ENCODE measurements at regions not wholly inside any gene's neighbourhood (a gene's known extent, or its start where the extent isn't known, plus 50 kb on each side); places are given as distances from the start of the nearest gene placed in this dataset.

GRCh38 chr6:168216751-168217191 lies 102.8 kb downstream of the DACT2 start:
- Mint-ChIP-seq H3K4me3 (ENCODE audit: unreplicated experiment) (no peak overlapping the region), H3K36me3 (ENCODE audit: unreplicated experiment) (peaks cover under 1% of the 10 kb centered on the region), H3K9me3 (ENCODE audit: unreplicated experiment) (peaks cover 4% of the 10 kb centered on the region), H3K27me3 (ENCODE audit: unreplicated experiment) (peaks cover 10% of the 10 kb centered on the region), H3K4me1 (ENCODE audit: low read depth, unreplicated experiment) (peaks cover 3% of the 10 kb centered on the region), H3K27ac (ENCODE audit: unreplicated experiment) (no peak overlapping the region)
- TF ChIP-seq, protein P1, sequence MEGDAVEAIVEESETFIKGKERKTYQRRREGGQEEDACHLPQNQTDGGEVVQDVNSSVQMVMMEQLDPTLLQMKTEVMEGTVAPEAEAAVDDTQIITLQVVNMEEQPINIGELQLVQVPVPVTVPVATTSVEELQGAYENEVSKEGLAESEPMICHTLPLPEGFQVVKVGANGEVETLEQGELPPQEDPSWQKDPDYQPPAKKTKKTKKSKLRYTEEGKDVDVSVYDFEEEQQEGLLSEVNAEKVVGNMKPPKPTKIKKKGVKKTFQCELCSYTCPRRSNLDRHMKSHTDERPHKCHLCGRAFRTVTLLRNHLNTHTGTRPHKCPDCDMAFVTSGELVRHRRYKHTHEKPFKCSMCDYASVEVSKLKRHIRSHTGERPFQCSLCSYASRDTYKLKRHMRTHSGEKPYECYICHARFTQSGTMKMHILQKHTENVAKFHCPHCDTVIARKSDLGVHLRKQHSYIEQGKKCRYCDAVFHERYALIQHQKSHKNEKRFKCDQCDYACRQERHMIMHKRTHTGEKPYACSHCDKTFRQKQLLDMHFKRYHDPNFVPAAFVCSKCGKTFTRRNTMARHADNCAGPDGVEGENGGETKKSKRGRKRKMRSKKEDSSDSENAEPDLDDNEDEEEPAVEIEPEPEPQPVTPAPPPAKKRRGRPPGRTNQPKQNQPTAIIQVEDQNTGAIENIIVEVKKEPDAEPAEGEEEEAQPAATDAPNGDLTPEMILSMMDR (IDR thresholded peaks at IDR 0.05; ENCODE audit: partially characterized antibody, unreplicated experiment), result no peak
- no peak for DNase-seq

- peaks cover 3% of the 10 kb centered on the region for H3K4me1 Mint-ChIP-seq (ENCODE audit: low read depth, unreplicated experiment)
- H3K27me3 Mint-ChIP-seq (ENCODE audit: unreplicated experiment), result peaks cover 14% of the 10 kb centered on the region
- peaks cover 6% of the 10 kb centered on the region for H3K9me3 Mint-ChIP-seq (ENCODE audit: unreplicated experiment)
- H3K4me3 Mint-ChIP-seq (ENCODE audit: unreplicated experiment), result no peak overlapping the region
- H3K27ac Mint-ChIP-seq (ENCODE audit: unreplicated experiment), result no peak overlapping the region
- TF ChIP-seq, protein P1 (IDR thresholded peaks at IDR 0.05; ENCODE audit: partially characterized antibody, unreplicated experiment), result no peak
- H3K36me3 Mint-ChIP-seq (ENCODE audit: unreplicated experiment), result peaks cover 6% of the 10 kb centered on the region
- no peak for DNase-seq
These were observed 103.5 kb downstream of the DACT2 start for GRCh38 chr6:168216117-168216516.

GRCh38 chr6:168215121-168215808 lies 104.3 kb downstream of the DACT2 start:
- no peak for DNase-seq
- Mint-ChIP-seq H3K9me3 (ENCODE audit: unreplicated experiment) (peaks cover 6% of the 10 kb centered on the region), H3K4me3 (ENCODE audit: unreplicated experiment) (no peak overlapping the region), H3K27ac (ENCODE audit: unreplicated experiment) (no peak overlapping the region), H3K36me3 (ENCODE audit: unreplicated experiment) (peaks cover 6% of the 10 kb centered on the region), H3K27me3 (ENCODE audit: unreplicated experiment) (peaks cover 14% of the 10 kb centered on the region), H3K4me1 (ENCODE audit: low read depth, unreplicated experiment) (peaks cover 3% of the 10 kb centered on the region)
- TF ChIP-seq, protein P1 (IDR thresholded peaks at IDR 0.05; ENCODE audit: partially characterized antibody, unreplicated experiment), result no peak

DNA sequence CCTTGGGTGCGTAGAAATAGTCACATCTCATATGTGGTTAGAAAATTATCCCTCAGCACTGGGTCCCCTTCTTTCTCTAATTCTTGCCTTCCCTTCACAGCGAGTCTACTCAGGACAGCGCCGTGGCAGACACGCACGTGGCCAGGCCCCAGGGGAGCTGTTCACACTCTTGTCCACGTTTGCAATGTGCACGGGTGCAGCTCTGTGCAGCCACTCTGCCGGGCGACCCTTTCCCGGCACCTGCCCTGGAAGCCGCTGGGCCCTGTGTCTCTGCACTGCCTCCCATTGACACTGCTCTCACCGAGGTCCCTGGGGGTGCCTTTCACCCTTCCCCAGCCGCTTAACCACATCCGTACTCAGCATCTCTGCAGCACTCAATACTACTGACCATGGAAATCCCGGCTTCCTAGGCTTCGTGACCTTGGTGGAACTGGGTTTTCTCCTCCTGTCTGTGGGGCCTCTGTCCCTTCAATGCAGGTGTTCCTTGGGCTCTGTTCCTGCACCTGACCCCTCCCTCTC lies 104.9 kb downstream of the DACT2 start:
- Mint-ChIP-seq H3K4me3 (ENCODE audit: unreplicated experiment) (no peak overlapping the region), H3K9me3 (ENCODE audit: unreplicated experiment) (peaks cover 6% of the 10 kb centered on the region), H3K27ac (ENCODE audit: unreplicated experiment) (no peak overlapping the region), H3K4me1 (ENCODE audit: low read depth, unreplicated experiment) (peaks cover 5% of the 10 kb centered on the region), H3K36me3 (ENCODE audit: unreplicated experiment) (peaks cover 6% of the 10 kb centered on the region), H3K27me3 (ENCODE audit: unreplicated experiment) (peaks cover 17% of the 10 kb centered on the region)
- TF ChIP-seq, protein P1 (IDR thresholded peaks at IDR 0.05; ENCODE audit: partially characterized antibody, unreplicated experiment), result no peak
- DNase-seq, result no peak

GRCh38 chr6:168213121-168213524 lies 106.5 kb downstream of the DACT2 start:
- Mint-ChIP-seq H3K4me1 (ENCODE audit: low read depth, unreplicated experiment) (peaks cover 7% of the 10 kb centered on the region), H3K36me3 (ENCODE audit: unreplicated experiment) (peaks cover 6% of the 10 kb centered on the region)
- TF ChIP-seq, protein P1 (IDR thresholded peaks at IDR 0.05; ENCODE audit: partially characterized antibody, unreplicated experiment), result no peak

More at GRCh38 chr6:168213121-168213524, 106.5 kb downstream of the DACT2 start:
- H3K27ac Mint-ChIP-seq (ENCODE audit: unreplicated experiment), result no peak overlapping the region
- H3K9me3 Mint-ChIP-seq (ENCODE audit: unreplicated experiment), result peaks cover 6% of the 10 kb centered on the region
- peaks cover 20% of the 10 kb centered on the region for H3K27me3 Mint-ChIP-seq (ENCODE audit: unreplicated experiment)
- DNase-seq, result no peak
- H3K4me3 Mint-ChIP-seq (ENCODE audit: unreplicated experiment), result no peak overlapping the region

All from glutamatergic neuron (in vitro differentiated cells).